GM12891 (cell line): ENCODE measurements at regions not wholly inside any gene's neighbourhood (a gene's known extent, or its start where the extent isn't known, plus 50 kb on each side); places are given as distances from the start of the nearest gene placed in this dataset.

ENCODE experiments used
- PAX5 ChIP-seq: IDR thresholded peaks from 2 replicates; pipeline ENCODE4 v1.6.1; 2011; ENCODE audit warnings: low read length, moderate library complexity, mild to moderate bottlenecking; ENCODE audit not compliant: insufficient read depth, severe bottlenecking
- POLR2A ChIP-seq: IDR thresholded peaks from 2 replicates; pipeline ENCODE4 v1.6.1; 2011; ENCODE audit warnings: low read depth, low read length, control low read depth
- POLR2AphosphoS5 ChIP-seq: IDR thresholded peaks from 2 replicates; pipeline ENCODE4 v1.6.1; 2011; ENCODE audit warnings: low read depth, low read length, control low read depth
- POU2F2 ChIP-seq: IDR thresholded peaks from 2 replicates; pipeline ENCODE4 v1.6.1; 2011; ENCODE audit warnings: low read depth, mild to moderate bottlenecking, control low read depth, low read length, moderate library complexity
- TAF1 ChIP-seq: IDR thresholded peaks from 2 replicates; pipeline ENCODE4 v1.6.1; 2011; ENCODE audit warnings: low read depth, low read length, control low read depth

- TF ChIP-seq POLR2AphosphoS5 (no peak), PAX5 (no peak), TAF1 (no peak), POLR2A (no peak), POU2F2 (no peak)
Observed at GRCh38 chr10:78892338-78893176, 176.2 kb upstream of the ZMIZ1 start.
